NCI-H226 (cell line): ENCODE measurements at regions not wholly inside any gene's neighbourhood (a gene's known extent, or its start where the extent isn't known, plus 50 kb on each side); places are given as distances from the start of the nearest gene placed in this dataset.

Experiments used
- DNase-seq: peaks from one replicate; pipeline ENCODE4 v3.0.0-alpha.2; 2015

GRCh38 chr15:94535298-94536048, 304.1 kb downstream of the MCTP2 start:
- DNase-seq, result no peak

GRCh38 chr15:94536549-94536948, 305.2 kb downstream of the MCTP2 start:
- no peak for DNase-seq

GRCh38 chr15:94538280-94538679, 306.9 kb downstream of the MCTP2 start:
- no peak for DNase-seq

- DNase-seq, result no peak
Observed at GRCh38 chr15:94542391-94542790, 311.0 kb downstream of the MCTP2 start.

- no peak for DNase-seq
Observed at GRCh38 chr15:94546808-94547207, 315.4 kb downstream of the MCTP2 start.

- DNase-seq, result no peak
Observed at GRCh38 chr15:94547711-94548110, 316.4 kb downstream of the MCTP2 start.

- no peak for DNase-seq
Observed at GRCh38 chr15:94555841-94556519, 324.6 kb downstream of the MCTP2 start.

- no peak for DNase-seq
Observed at GRCh38 chr15:94561036-94561689, 329.8 kb downstream of the MCTP2 start.

- no peak for DNase-seq
Observed at GRCh38 chr15:94563456-94563855, 332.1 kb downstream of the MCTP2 start.

GRCh38 chr15:94576889-94577533, 345.6 kb downstream of the MCTP2 start:
- no peak for DNase-seq

GRCh38 chr15:94579286-94579685, 347.9 kb downstream of the MCTP2 start:
- no peak for DNase-seq

GRCh38 chr15:94580211-94580885, 349.0 kb downstream of the MCTP2 start:
- DNase-seq, result no peak

- no peak for DNase-seq
Observed at GRCh38 chr15:94582368-94582767, 351.0 kb downstream of the MCTP2 start.

GRCh38 chr15:94584833-94585244, 353.5 kb downstream of the MCTP2 start:
- DNase-seq, result no peak

GRCh38 chr15:94586099-94586498, 354.7 kb downstream of the MCTP2 start:
- DNase-seq, result no peak

GRCh38 chr15:94587113-94587512, 355.8 kb downstream of the MCTP2 start:
- no peak for DNase-seq

- no peak for DNase-seq
Observed at GRCh38 chr15:94588993-94589392, 357.6 kb downstream of the MCTP2 start.

GRCh38 chr15:94592495-94592894, 361.1 kb downstream of the MCTP2 start:
- DNase-seq, result no peak

- no peak for DNase-seq
Observed at GRCh38 chr15:94596707-94597106, 365.3 kb downstream of the MCTP2 start.

- DNase-seq, result no peak
Observed at GRCh38 chr15:94600505-94600904, 369.1 kb downstream of the MCTP2 start.

GRCh38 chr15:94602754-94603470, 371.6 kb downstream of the MCTP2 start:
- no peak for DNase-seq

- DNase-seq, result no peak
Observed at GRCh38 chr15:94606286-94606685, 374.9 kb downstream of the MCTP2 start.
